B cell (primary cell): ENCODE measurements at regions not wholly inside any gene's neighbourhood (a gene's known extent, or its start where the extent isn't known, plus 50 kb on each side); places are given as distances from the start of the nearest gene placed in this dataset.
A peak's percentile ranks its signal among the peaks of the same experiment; 100 is the strongest.

ENCODE experiments used
- ATAC-seq: fragments of 200-7000 bp; cut with Tn5 transposase; one replicate; pipeline ENCODE4 v1.10.0; 2021; ENCODE audit warnings: low read depth, mild to moderate bottlenecking, moderate number of reproducible peaks, moderate library complexity
- CTCF ChIA-PET: fragments of 350-600 bp; sonication (Branson Sonifier 250); formaldehyde crosslinking; loops from one replicate; lab custom pipeline; 2021; ENCODE audit warnings: antibody characterized with exemption, inconsistent platforms; lab: Charles Lee
- POLR2A ChIA-PET: fragments of 350-600 bp; sonication (Branson Sonifier 250); formaldehyde crosslinking; loops from one replicate; lab custom pipeline; 2021; ENCODE audit warnings: antibody characterized with exemption; lab: Charles Lee
- DNase-seq: peaks from one replicate; pipeline ENCODE4 v3.0.0; 2013
- H2AFZ ChIP-seq: 2 replicates; pipeline ENCODE4 v1.6.1; 2012; ENCODE audit warnings: mild to moderate bottlenecking, low read depth, low read length; ENCODE audit not compliant: insufficient read depth, poor library complexity, severe bottlenecking
- H3K27ac ChIP-seq, 2 donors: 1 replicate in 1 of 2; 2 replicates in 1 of 2; pipeline ENCODE4 v1.5.1; 2012 to 2013; ENCODE audit warnings: low read length in 2 of 2, mild to moderate bottlenecking in 2 of 2, moderate library complexity in 1 of 2
- H3K27me3 ChIP-seq, 4 experiments: fragments of 200-600 bp in 1 of 4; sonication (generic) in 1 of 4; replicated peaks in 1 of 4; 1 replicate in 2 of 4; 2 replicates in 2 of 4; pipeline versions ENCODE4 v1.6.1 to v1.7.0; 2013 to 2016; ENCODE audit warnings: low read length in 3 of 4, mild to moderate bottlenecking in 2 of 4, mixed read lengths in 1 of 4, moderate library complexity in 1 of 4; ENCODE audit not compliant: insufficient read depth in 4 of 4, control insufficient read depth in 3 of 4; ENCODE audit errors: control extremely low read depth in 1 of 4
- H3K36me3 ChIP-seq, 2 experiments: replicated peaks in 1 of 2; 1 replicate in 1 of 2; 2 replicates in 1 of 2; pipeline versions ENCODE4 v1.6.1 to v1.7.1; 2013; ENCODE audit warnings: low read length in 1 of 2; ENCODE audit not compliant: insufficient read depth in 2 of 2, control insufficient read depth in 1 of 2; ENCODE audit errors: control extremely low read depth in 1 of 2, extremely low read depth in 1 of 2
- H3K4me1 ChIP-seq, 2 donors: fragments of 200-600 bp in 1 of 2; sonication (generic) in 1 of 2; 1 replicate in 1 of 2; 2 replicates in 1 of 2; pipeline versions ENCODE4 v1.5.1 to v1.6.1; 2013 to 2017; ENCODE audit warnings: low read length in 2 of 2; ENCODE audit not compliant: control insufficient read depth in 2 of 2, insufficient read depth in 2 of 2
- H3K4me2 ChIP-seq: replicated peaks from 2 replicates; pipeline ENCODE3; 2012; ENCODE audit warnings: mild to moderate bottlenecking, low read depth, low read length; ENCODE audit not compliant: poor library complexity, severe bottlenecking
- H3K4me3 ChIP-seq, 5 experiments: fragments of 200-600 bp in 1 of 5; sonication (generic) in 1 of 5; 1 replicate in 3 of 5; 2 replicates in 2 of 5; pipeline versions ENCODE4 v1.5.1 to v1.7.0; 2011 to 2016; ENCODE audit warnings: low read length in 4 of 5, mild to moderate bottlenecking in 4 of 5, low read depth in 2 of 5, control low read depth in 1 of 5, moderate library complexity in 1 of 5; ENCODE audit not compliant: insufficient read depth in 1 of 5; ENCODE audit errors: control extremely low read depth in 1 of 5, extremely low read depth in 1 of 5
- H3K79me2 ChIP-seq: fragments of 200-600 bp; sonication (generic); one replicate; pipeline ENCODE4 v1.6.0; 2016; ENCODE audit warnings: low read length; ENCODE audit not compliant: control insufficient read depth, insufficient read depth
- H3K9ac ChIP-seq: fragments of 200-600 bp; sonication (generic); 2 replicates; pipeline ENCODE4 v1.6.1; 2017; ENCODE audit warnings: mild to moderate bottlenecking, low read length, moderate library complexity
- H3K9me3 ChIP-seq, 3 donors: one replicate each; pipeline versions ENCODE4 v1.6.1 to v1.7.1; 2013; ENCODE audit warnings: low read length in 2 of 3; ENCODE audit not compliant: control insufficient read depth in 2 of 3, insufficient read depth in 1 of 3; ENCODE audit errors: control extremely low read depth in 1 of 3
- H4K20me1 ChIP-seq: 2 replicates; pipeline ENCODE4 v1.6.0; 2012; ENCODE audit warnings: mild to moderate bottlenecking, low read length; ENCODE audit not compliant: insufficient read depth, control insufficient read depth, poor library complexity, severe bottlenecking
- H3K27ac Mint-ChIP-seq: one replicate; pipeline ENCODE4 v1.8.0; 2021; ENCODE audit warnings: mixed read lengths
- H3K27me3 Mint-ChIP-seq: one replicate; pipeline ENCODE4 v1.8.0; 2021; ENCODE audit warnings: mixed read lengths
- H3K4me1 Mint-ChIP-seq: one replicate; pipeline ENCODE4 v1.8.0; 2021; ENCODE audit warnings: mixed read lengths
- H3K4me3 Mint-ChIP-seq: one replicate; pipeline ENCODE4 v1.8.0; 2021; ENCODE audit warnings: mixed read lengths
- H3K9me3 Mint-ChIP-seq: one replicate; pipeline ENCODE4 v1.8.0; 2022; ENCODE audit warnings: mixed read lengths; ENCODE audit not compliant: insufficient read depth
- CTCF ChIP-seq: fragments of 200-600 bp; IDR thresholded peaks from one replicate; pipeline ENCODE4 v1.8.0; 2022; ENCODE audit warnings: antibody characterized with exemption, mild to moderate bottlenecking
- EZH2 ChIP-seq: IDR thresholded peaks from 2 replicates; pipeline ENCODE4 v1.6.1; 2012; ENCODE audit warnings: borderline replicate concordance, low read depth, mild to moderate bottlenecking, moderate library complexity, low read length; ENCODE audit not compliant: insufficient read depth, poor library complexity, severe bottlenecking
- WGBS: methylation state at CpG from one replicate; pipeline ENCODE4 v1.1.5; 2013; ENCODE audit warnings: missing lambda C conversion rate; ENCODE audit not compliant: insufficient coverage; 5-methylcytosine and 5-hydroxymethylcytosine counted together
- intact Hi-C: fragments of 100-400 bp; cut with micrococcal nuclease; formaldehyde crosslinking; loops from one replicate; pipeline ENCODE4 v1.10.0; 2022

- peaks cover 2% of the 10 kb centered on the region for H3K9me3 Mint-ChIP-seq
- Histone ChIP-seq H3K36me3 (no peaks in the 10 kb centered on the region), H3K4me1 (no peaks in the 10 kb centered on the region), H3K79me2 (no peaks in the 10 kb centered on the region), H3K4me2 (no peak overlapping the region), H3K9ac (no peak overlapping the region), H3K9me3 (no peaks in the 10 kb centered on the region), H2AFZ (no peak overlapping the region), H3K27ac (no peak overlapping the region), H3K4me3 (no peak overlapping the region), H4K20me1 (no peaks in the 10 kb centered on the region), H3K27me3 (no peaks in the 10 kb centered on the region)
- H3K27me3 Mint-ChIP-seq: no peaks in the 10 kb centered on the region
- ChIA-PET CTCF (no interaction called here), POLR2A (no interaction called here)
- no peak for DNase-seq
- TF ChIP-seq CTCF (no peak), EZH2 (no peak)
- H3K4me3 Mint-ChIP-seq: no peak overlapping the region
- H3K27ac Mint-ChIP-seq: no peak overlapping the region
- peaks cover 7% of the 10 kb centered on the region for H3K4me1 Mint-ChIP-seq
- no peak for ATAC-seq
- intact Hi-C loops: no loop called here
- 60% methylated on average over 1 of the region's 4 CpGs for WGBS
Measured at GRCh38 chr16:59596693-59597092, 862.6 kb upstream of the GOT2 start.

- Histone ChIP-seq H3K9me3 (peaks cover 0 to 1% (median 0%) of the 10 kb centered on the region in 3 donors), H3K4me3 (no peak overlapping the region), H3K4me2 (no peak overlapping the region), H2AFZ (no peak overlapping the region), H3K27ac (no peak overlapping the region), H3K9ac (no peak overlapping the region), H3K36me3 (no peaks in the 10 kb centered on the region), H3K27me3 (no peaks in the 10 kb centered on the region), H3K4me1 (no peaks in the 10 kb centered on the region), H3K79me2 (no peaks in the 10 kb centered on the region), H4K20me1 (no peaks in the 10 kb centered on the region)
- H3K4me1 Mint-ChIP-seq: peaks cover 7% of the 10 kb centered on the region
- H3K27me3 Mint-ChIP-seq: no peaks in the 10 kb centered on the region
- 83% methylated on average over 1 of the region's 2 CpGs for WGBS
- ChIA-PET POLR2A (no interaction called here), CTCF (no interaction called here)
- intact Hi-C loops: no loop called here
- peaks cover 6% of the 10 kb centered on the region for H3K9me3 Mint-ChIP-seq
- DNase-seq: no peak
- no peak overlapping the region for H3K4me3 Mint-ChIP-seq
- H3K27ac Mint-ChIP-seq: peak overlapping the region; percentile 27
- TF ChIP-seq EZH2: no peak
- TF ChIP-seq CTCF: no peak
- no peak for ATAC-seq
Measured at GRCh38 chr16:59593194-59593661, 859.1 kb upstream of the GOT2 start.
